PC-9 (cell line): ENCODE measurements at regions not wholly inside any gene's neighbourhood (a gene's known extent, or its start where the extent isn't known, plus 50 kb on each side); places are given as distances from the start of the nearest gene placed in this dataset.

Experiments
- EZH2 ChIP-seq: fragments of 200-600 bp; sonication (generic); IDR thresholded peaks from 2 replicates; pipeline ENCODE4 v1.8.0; 2017; ENCODE audit warnings: antibody characterized with exemption, low read depth
- TF ChIP-seq, protein P1 (sequence below): fragments of 200-600 bp; sonication (generic); conservative IDR thresholded peaks from 2 replicates; pipeline ENCODE4 v1.6.1; 2017; ENCODE audit warnings: mixed run types, antibody characterized with exemption, mild to moderate bottlenecking, moderate library complexity

DNA sequence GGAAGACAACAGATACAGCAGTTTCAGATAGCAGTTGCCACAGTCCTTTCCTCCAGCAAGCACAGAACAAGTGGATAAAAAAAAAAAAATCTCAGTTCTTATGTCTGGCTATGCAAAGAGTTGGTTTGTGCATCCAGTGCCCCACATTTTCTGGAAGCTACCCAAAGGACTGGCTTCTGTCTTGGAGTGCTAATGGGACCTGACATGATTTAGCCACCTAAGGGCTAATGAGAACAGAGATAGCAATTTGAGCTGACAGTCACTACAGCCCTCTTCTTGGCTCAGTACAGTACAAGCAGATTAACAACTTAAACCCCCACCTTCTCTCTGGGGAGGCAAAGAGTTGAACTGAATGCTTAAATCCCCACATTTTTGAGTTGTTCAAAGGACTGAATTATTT is 976.8 kb downstream of the TBC1D32 start:
- TF ChIP-seq, protein P1, sequence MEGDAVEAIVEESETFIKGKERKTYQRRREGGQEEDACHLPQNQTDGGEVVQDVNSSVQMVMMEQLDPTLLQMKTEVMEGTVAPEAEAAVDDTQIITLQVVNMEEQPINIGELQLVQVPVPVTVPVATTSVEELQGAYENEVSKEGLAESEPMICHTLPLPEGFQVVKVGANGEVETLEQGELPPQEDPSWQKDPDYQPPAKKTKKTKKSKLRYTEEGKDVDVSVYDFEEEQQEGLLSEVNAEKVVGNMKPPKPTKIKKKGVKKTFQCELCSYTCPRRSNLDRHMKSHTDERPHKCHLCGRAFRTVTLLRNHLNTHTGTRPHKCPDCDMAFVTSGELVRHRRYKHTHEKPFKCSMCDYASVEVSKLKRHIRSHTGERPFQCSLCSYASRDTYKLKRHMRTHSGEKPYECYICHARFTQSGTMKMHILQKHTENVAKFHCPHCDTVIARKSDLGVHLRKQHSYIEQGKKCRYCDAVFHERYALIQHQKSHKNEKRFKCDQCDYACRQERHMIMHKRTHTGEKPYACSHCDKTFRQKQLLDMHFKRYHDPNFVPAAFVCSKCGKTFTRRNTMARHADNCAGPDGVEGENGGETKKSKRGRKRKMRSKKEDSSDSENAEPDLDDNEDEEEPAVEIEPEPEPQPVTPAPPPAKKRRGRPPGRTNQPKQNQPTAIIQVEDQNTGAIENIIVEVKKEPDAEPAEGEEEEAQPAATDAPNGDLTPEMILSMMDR = no peak
- no peak for TF ChIP-seq EZH2
